ENCODE measurements at regions not wholly inside any gene's neighbourhood (a gene's known extent, or its start where the extent isn't known, plus 50 kb on each side); places are given as distances from the start of the nearest gene placed in this dataset.

DNA sequence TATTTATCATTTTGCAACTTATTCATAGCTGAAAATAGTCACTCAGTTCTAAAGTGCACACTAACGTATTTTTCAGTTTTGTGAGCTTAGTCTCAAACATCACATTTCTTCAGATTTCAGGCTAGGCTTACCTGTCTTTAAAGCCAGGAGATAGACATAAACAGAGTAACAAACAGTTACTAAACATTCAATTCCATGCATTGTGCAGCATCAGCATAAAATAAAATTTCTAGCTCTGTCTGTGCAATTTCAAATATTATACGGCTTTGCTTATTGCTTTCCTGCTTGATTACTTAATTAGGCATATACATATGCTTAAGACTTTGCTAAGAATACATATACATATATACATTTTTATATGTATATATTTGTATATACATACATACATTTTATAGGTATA is 637.0 kb downstream of the NR4A2 start:
- Histone ChIP-seq H3K27ac (ENCODE audit: extremely low read depth, low read depth, low read length) (no peak overlapping the region), H3K4me1 (replicated peaks in 1 of 2; ENCODE audit: control insufficient read depth in 2 of 2, insufficient read depth in 2 of 2, low read length in 2 of 2) (no peaks in the 10 kb centered on the region), H3K4me2 (ENCODE audit: insufficient read depth, low read length) (no peak overlapping the region), H3K9me3 (replicated peaks; ENCODE audit: control insufficient read depth, insufficient read depth, low read depth, low read length) (no peaks in the 10 kb centered on the region), H2AFZ (ENCODE audit: low read depth, low read length) (no peak overlapping the region), H3K79me2 (ENCODE audit: control insufficient read depth, insufficient read depth, low read length) (no peaks in the 10 kb centered on the region), H3K4me3 (no peak overlapping the region), H3K9me1 (ENCODE audit: control insufficient read depth, insufficient read depth, low read length) (no peaks in the 10 kb centered on the region), H4K20me1 (replicated peaks; ENCODE audit: control insufficient read depth, insufficient read depth, low read length) (no peaks in the 10 kb centered on the region), H3K27me3 (ENCODE audit: control insufficient read depth in 2 of 2, insufficient read depth in 2 of 2, low read length in 2 of 2) (no peaks in the 10 kb centered on the region), H3K9ac (ENCODE audit: insufficient read depth in 1 of 2, low read depth in 2 of 2, low read length in 2 of 2) (no peak overlapping the region), H3K36me3 (ENCODE audit: control insufficient read depth, insufficient read depth, low read length) (no peaks in the 10 kb centered on the region)
- DNase-seq (ENCODE audit: extremely low read depth in 1 of 4, low spot score in 3 of 4) (no peak), ATAC-seq (no peak), FAIRE-seq (no peak)
- WGBS (ENCODE audit: insufficient coverage, low coverage, missing lambda C conversion rate) = 17% methylated on average over 2 of the region's 2 CpGs
- POLR2A ChIA-PET = no interaction called here
- no TSS peak for BruUV-seq (replicated peaks)
- CTCF ChIA-PET (ENCODE audit: low intra/inter-chr PET ratio) = no interaction called here
- in situ Hi-C loops (cut with MboI) (no loop called here), intact Hi-C loops (cut with micrococcal nuclease) (no loop called here)
- TF ChIP-seq, protein P1, sequence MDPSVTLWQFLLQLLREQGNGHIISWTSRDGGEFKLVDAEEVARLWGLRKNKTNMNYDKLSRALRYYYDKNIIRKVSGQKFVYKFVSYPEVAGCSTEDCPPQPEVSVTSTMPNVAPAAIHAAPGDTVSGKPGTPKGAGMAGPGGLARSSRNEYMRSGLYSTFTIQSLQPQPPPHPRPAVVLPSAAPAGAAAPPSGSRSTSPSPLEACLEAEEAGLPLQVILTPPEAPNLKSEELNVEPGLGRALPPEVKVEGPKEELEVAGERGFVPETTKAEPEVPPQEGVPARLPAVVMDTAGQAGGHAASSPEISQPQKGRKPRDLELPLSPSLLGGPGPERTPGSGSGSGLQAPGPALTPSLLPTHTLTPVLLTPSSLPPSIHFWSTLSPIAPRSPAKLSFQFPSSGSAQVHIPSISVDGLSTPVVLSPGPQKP (CRISPR knock-in tag; IDR thresholded peaks at IDR 0.05) = no peak
- TF ChIP-seq YY1 (IDR thresholded peaks at IDR 0.05; ENCODE audit: borderline replicate concordance in 1 of 3, control insufficient read depth in 1 of 3, extremely low read depth in 1 of 3, insufficient read depth in 3 of 3, insufficient read length in 1 of 3, insufficient replicate concordance in 2 of 3, low read depth in 1 of 3, low read length in 2 of 3) = no peak
- peak; percentile 82 for TF ChIP-seq ZNF316 (IDR thresholded peaks at IDR 0.05)
- peak; percentile 67 for TF ChIP-seq MAFK (IDR thresholded peaks at IDR 0.05; ENCODE audit: low read length)
- TF ChIP-seq ZFX (CRISPR knock-in tag; IDR thresholded peaks at IDR 0.05) = no peak
- peak; percentile 55; the same call in 1 of the 2 replicates for TF ChIP-seq MAFG (tag; conservative IDR thresholded peaks at IDR 0.05)
- peak; percentile 59; the same call in 1 of the 2 replicates for TF ChIP-seq C11orf30 (IDR thresholded peaks at IDR 0.05; ENCODE audit: low read depth)
- TF ChIP-seq MAFF (IDR thresholded peaks at IDR 0.05; ENCODE audit: low read length) = peak; percentile 67

Data from K562 (cell line).